Spleen (tissue), 11 donors: ENCODE measurements at regions not wholly inside any gene's neighbourhood (a gene's known extent, or its start where the extent isn't known, plus 50 kb on each side); places are given as distances from the start of the nearest gene placed in this dataset.

Experiments used
- DNase-seq: peaks from one replicate; pipeline ENCODE4 v3.0.0-alpha.2; 2020
- H3K27ac ChIP-seq, 8 donors: fragments of 200-600 bp; sonication (generic) in 7 of 8; 1 replicate in 4 of 8; 2 replicates in 4 of 8; pipeline versions ENCODE4 v1.5.0 to v1.8.0; 2016 to 2021; ENCODE audit warnings: inconsistent platforms in 4 of 8, mild to moderate bottlenecking in 4 of 8, moderate library complexity in 1 of 8
- H3K27me3 ChIP-seq, 7 donors: fragments of 200-600 bp; sonication (generic) in 6 of 7; replicated peaks in 1 of 7; 1 replicate in 4 of 7; 2 replicates in 3 of 7; pipeline versions ENCODE4 v1.5.0 to v1.8.0; 2016 to 2021; ENCODE audit warnings: inconsistent platforms in 3 of 7, mild to moderate bottlenecking in 1 of 7
- H3K36me3 ChIP-seq, 6 donors: fragments of 200-600 bp; sonication (generic) in 5 of 6; 1 replicate in 4 of 6; 2 replicates in 2 of 6; pipeline versions ENCODE4 v1.5.0 to v1.8.0; 2016 to 2021; ENCODE audit warnings: inconsistent platforms in 2 of 6
- H3K4me1 ChIP-seq, 6 donors: fragments of 200-600 bp; sonication (generic) in 5 of 6; 1 replicate in 3 of 6; 2 replicates in 3 of 6; pipeline versions ENCODE4 v1.5.0 to v1.8.0; 2016 to 2021; ENCODE audit warnings: inconsistent platforms in 3 of 6
- H3K4me3 ChIP-seq, 8 donors: fragments of 200-600 bp; sonication (generic) in 7 of 8; 1 replicate in 4 of 8; 2 replicates in 4 of 8; pipeline versions ENCODE4 v1.5.0 to v1.8.0; 2016 to 2021; ENCODE audit warnings: inconsistent platforms in 4 of 8, mild to moderate bottlenecking in 4 of 8, moderate library complexity in 2 of 8
- H3K9me3 ChIP-seq, 8 donors: fragments of 200-600 bp; sonication (generic) in 7 of 8; 1 replicate in 4 of 8; 2 replicates in 4 of 8; pipeline versions ENCODE4 v1.5.0 to v1.8.0; 2016 to 2021; ENCODE audit warnings: inconsistent platforms in 4 of 8
- CTCF ChIP-seq, 11 experiments: fragments of 200-600 bp in 7 of 11; fragments of 450-650 bp in 4 of 11; sonication (generic) in 4 of 11; IDR thresholded peaks in 8 of 11; conservative IDR thresholded peaks in 3 of 11; 1 replicate in 7 of 11; 2 replicates in 4 of 11; pipeline versions ENCODE4 v1.4.0 to v1.8.0; 2016 to 2021; ENCODE audit warnings: antibody characterized with exemption in 11 of 11, inconsistent platforms in 4 of 11, mild to moderate bottlenecking in 1 of 11
- POLR2A ChIP-seq, 3 donors: fragments of 450-650 bp; IDR thresholded peaks; one replicate each; pipeline ENCODE4 v1.5.1; 2017; ENCODE audit warnings: antibody characterized with exemption in 3 of 3, mild to moderate bottlenecking in 1 of 3
- POLR2AphosphoS5 ChIP-seq, 3 donors: sonication (generic); formaldehyde crosslinking; IDR thresholded peaks; one replicate each; pipeline ENCODE4 v1.5.1; 2017; ENCODE audit warnings: antibody characterized with exemption in 3 of 3
- WGBS, 5 donors: extraction: QIAGEN DNeasy Blood & Tissue Kit in 3 of 5; methylation state at CpG; one replicate each; pipeline versions ENCODE4 v1.1.5 to v1.1.7; 2013 to 2018; 5-methylcytosine and 5-hydroxymethylcytosine counted together
- intact Hi-C: fragments of 100-400 bp; cut with DNase I; formaldehyde crosslinking; loops from one replicate; pipeline ENCODE4 v1.15.0; 2023; ENCODE audit warnings: low total_unique reads
- donor health status: healthy with polysubstance abuse.
- donor health status: DM: no; HTN: no; CAD: no; lungs with moderate emphysema.
- donor health status: DM: no; HTN: no; CAD: no.
- donor health status: Bipolar disorder and iron deficiency.
- donor health status: healthy.
- donor health status: DM: no; HTN: no; CAD: no.
- donor health status: DM: yes; HTN: yes; CAD: no.

GRCh38 chr7:18361756-18362155 is 133.8 kb upstream of the HDAC9 start:
- DNase-seq = no peak

GRCh38 chr7:18363751-18364380 is 131.7 kb upstream of the HDAC9 start:
- no peak overlapping the region for H3K27ac ChIP-seq
- H3K4me1 ChIP-seq = no peaks in the 10 kb centered on the region
- intact Hi-C loops = no loop called here
- H3K9me3 ChIP-seq = no peaks in the 10 kb centered on the region
- DNase-seq = no peak
- H3K27me3 ChIP-seq = no peaks in the 10 kb centered on the region
- H3K36me3 ChIP-seq = no peaks in the 10 kb centered on the region
- whole genome bisulfite sequencing, 5 donors = 95 to 99% (median 98%) methylated on average over 4 of the region's 4 CpGs
- TF ChIP-seq POLR2A (IDR thresholded peaks at IDR 0.05) = no peak
- no peak for TF ChIP-seq CTCF (IDR thresholded peaks at IDR 0.05 in 8 of 11, conservative IDR thresholded peaks at IDR 0.05 in 3 of 11)
- no peak for TF ChIP-seq POLR2AphosphoS5 (IDR thresholded peaks at IDR 0.05)
- H3K4me3 ChIP-seq = no peak overlapping the region

More at GRCh38 chr7:18361756-18362155, 133.8 kb upstream of the HDAC9 start:
- Histone ChIP-seq H3K4me1 (peaks cover 0 to 5% (median under 1%) of the 10 kb centered on the region in 6 donors), H3K36me3 (no peaks in the 10 kb centered on the region), H3K27ac (no peak overlapping the region), H3K9me3 (no peaks in the 10 kb centered on the region), H3K4me3 (no peak overlapping the region), H3K27me3 (no peaks in the 10 kb centered on the region)
- intact Hi-C loops = no loop called here
- TF ChIP-seq POLR2A (IDR thresholded peaks at IDR 0.05) = no peak
- TF ChIP-seq CTCF (IDR thresholded peaks at IDR 0.05 in 8 of 11, conservative IDR thresholded peaks at IDR 0.05 in 3 of 11) = no peak
- TF ChIP-seq POLR2AphosphoS5 (IDR thresholded peaks at IDR 0.05) = no peak
- 77 to 87% (median 84%) methylated on average over 4 of the region's 4 CpGs for WGBS, 5 donors

GRCh38 chr7:18364396-18364795 is 131.2 kb upstream of the HDAC9 start:
- intact Hi-C loops = no loop called here
- no peaks in the 10 kb centered on the region for H3K36me3 ChIP-seq
- TF ChIP-seq POLR2A (IDR thresholded peaks at IDR 0.05) (no peak), CTCF (IDR thresholded peaks at IDR 0.05 in 8 of 11, conservative IDR thresholded peaks at IDR 0.05 in 3 of 11) (no peak), POLR2AphosphoS5 (IDR thresholded peaks at IDR 0.05) (no peak)

GRCh38 chr7:18366394-18366793 is 129.2 kb upstream of the HDAC9 start:
- H3K4me1 ChIP-seq = no peaks in the 10 kb centered on the region
- no peaks in the 10 kb centered on the region for H3K27me3 ChIP-seq
- 86 to 97% (median 92%) methylated on average over 1 of the region's 1 CpG for whole genome bisulfite sequencing, 5 donors
- intact Hi-C loops = no loop called here
- no peaks in the 10 kb centered on the region for H3K9me3 ChIP-seq
- no peak overlapping the region for H3K4me3 ChIP-seq
- no peak for DNase-seq
- H3K27ac ChIP-seq = no peak overlapping the region
- no peaks in the 10 kb centered on the region for H3K36me3 ChIP-seq
- TF ChIP-seq CTCF (IDR thresholded peaks at IDR 0.05 in 8 of 11, conservative IDR thresholded peaks at IDR 0.05 in 3 of 11) = no peak
- no peak for TF ChIP-seq POLR2AphosphoS5 (IDR thresholded peaks at IDR 0.05)
- no peak for TF ChIP-seq POLR2A (IDR thresholded peaks at IDR 0.05)

More at GRCh38 chr7:18364396-18364795, 131.2 kb upstream of the HDAC9 start:
- WGBS, 5 donors = 86 to 93% (median 89%) methylated on average over 2 of the region's 2 CpGs
- Histone ChIP-seq H3K9me3 (no peaks in the 10 kb centered on the region), H3K4me3 (no peak overlapping the region), H3K27me3 (no peaks in the 10 kb centered on the region), H3K4me1 (no peaks in the 10 kb centered on the region), H3K27ac (no peak overlapping the region)
- DNase-seq = no peak
